HG03108 (cell line): ENCODE measurements at regions not wholly inside any gene's neighbourhood (a gene's known extent, or its start where the extent isn't known, plus 50 kb on each side); places are given as distances from the start of the nearest gene placed in this dataset.

Experiments used
- ATAC-seq: cut with Tn5 transposase; IDR thresholded peaks from one replicate; pipeline ENCODE4 v1.9.1; 2021; ENCODE audit warnings: moderate library complexity; ENCODE audit not compliant: unreplicated experiment

DNA sequence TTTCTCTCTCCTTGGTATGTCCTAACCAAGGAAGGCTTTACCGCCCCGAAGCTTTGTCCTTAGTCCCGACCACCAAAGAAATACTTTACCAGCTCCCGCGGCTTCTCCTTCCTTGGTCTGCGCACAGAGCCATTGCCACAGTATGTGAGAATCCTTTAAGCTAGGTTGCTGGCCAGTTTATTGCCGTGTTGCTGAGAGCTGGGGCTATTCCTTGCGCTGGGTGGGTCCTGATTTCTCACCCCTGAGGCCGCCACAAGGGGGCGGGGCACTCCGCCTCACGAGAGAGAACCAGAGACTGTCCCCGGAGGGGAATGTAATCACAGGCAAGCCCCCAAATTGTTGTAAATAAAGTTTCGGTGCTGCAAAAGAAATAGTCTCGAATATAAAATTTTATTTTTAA is 331.0 kb upstream of the PCDH10 start:
- ATAC-seq: no peak

DNA sequence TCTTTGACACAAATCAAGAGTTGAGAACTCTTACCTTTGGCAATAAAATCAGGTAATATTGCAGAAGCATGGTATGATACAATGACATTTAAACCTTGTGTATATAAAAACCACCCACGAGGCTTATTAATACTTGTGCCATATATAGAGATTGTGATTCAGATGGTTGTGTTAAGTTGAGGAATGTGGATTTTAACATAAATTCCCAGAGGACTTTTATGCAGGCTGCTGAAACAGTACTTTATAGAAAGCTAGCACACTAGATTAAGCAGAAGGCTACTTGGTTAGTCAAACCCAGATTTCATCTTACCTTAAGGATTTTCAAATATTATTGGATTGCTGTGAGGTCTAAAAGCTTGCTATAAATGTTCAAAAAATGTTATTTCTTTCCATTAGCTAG is 325.7 kb upstream of the PCDH10 start:
- no peak for ATAC-seq

DNA sequence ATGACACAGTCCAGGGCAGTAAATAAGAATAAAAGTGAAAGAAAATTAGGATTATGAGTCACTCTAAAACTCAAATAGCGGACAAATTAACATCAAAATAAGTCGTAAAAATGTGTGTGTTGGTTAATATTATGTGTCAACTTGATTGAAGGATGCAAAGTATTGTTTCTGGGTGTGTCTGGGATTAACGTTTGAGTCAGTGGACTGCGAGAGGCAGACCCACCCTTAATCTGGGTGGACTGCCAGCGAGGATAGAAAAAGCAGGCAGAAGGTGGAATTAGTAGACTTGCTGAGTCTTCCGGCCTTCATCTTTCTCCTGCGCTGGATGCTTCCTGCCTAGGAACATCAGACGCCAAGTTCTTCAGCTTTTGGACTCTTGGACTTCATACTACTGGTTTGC is 324.3 kb upstream of the PCDH10 start:
- no peak for ATAC-seq

GRCh38 chr4:132827522-132827921 is 321.6 kb upstream of the PCDH10 start:
- no peak for ATAC-seq

- ATAC-seq: no peak
Measured at GRCh38 chr4:132838244-132838643, 310.9 kb upstream of the PCDH10 start.

DNA sequence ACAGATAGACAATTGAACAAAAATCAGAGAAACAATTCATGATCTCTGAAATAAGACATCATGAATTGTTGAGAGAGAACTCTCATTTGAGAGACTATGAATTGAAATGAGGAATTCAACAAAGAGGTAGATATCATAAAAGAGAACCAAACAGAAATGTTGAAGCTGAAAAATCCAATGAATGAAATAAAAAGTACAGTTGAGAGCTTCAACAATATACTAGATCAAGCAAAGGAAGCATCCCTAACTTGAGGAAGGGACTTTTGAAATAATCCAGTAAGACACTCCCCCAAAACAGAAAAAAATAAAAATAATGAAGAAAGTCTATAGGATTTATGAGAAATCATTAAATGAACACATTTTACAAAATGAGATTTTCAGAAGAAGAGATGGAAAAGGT is 310.0 kb upstream of the PCDH10 start:
- ATAC-seq: no peak

DNA sequence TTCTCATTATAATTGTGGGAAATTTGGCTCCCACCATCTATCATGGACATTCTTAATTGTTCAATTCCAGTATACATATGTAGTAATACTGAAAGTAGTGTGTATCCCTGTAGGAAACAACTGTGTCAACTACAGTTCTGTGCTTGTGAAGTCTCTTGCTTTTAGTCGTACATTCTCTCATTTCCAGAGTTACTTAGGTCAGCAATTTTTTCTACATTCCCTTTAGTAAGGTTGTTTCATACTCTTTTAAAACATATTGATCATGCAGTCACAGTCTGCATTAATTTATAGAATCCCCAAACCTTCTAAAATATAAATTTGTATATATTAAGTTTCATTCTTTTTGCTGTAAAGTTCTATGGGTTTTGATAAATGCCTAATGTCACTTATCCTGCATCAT is 289.2 kb upstream of the PCDH10 start:
- ATAC-seq: no peak

- no peak for ATAC-seq
Measured at GRCh38 chr4:132860976-132861375, 288.1 kb upstream of the PCDH10 start.

GRCh38 chr4:132863619-132864018 is 285.5 kb upstream of the PCDH10 start:
- no peak for ATAC-seq

DNA sequence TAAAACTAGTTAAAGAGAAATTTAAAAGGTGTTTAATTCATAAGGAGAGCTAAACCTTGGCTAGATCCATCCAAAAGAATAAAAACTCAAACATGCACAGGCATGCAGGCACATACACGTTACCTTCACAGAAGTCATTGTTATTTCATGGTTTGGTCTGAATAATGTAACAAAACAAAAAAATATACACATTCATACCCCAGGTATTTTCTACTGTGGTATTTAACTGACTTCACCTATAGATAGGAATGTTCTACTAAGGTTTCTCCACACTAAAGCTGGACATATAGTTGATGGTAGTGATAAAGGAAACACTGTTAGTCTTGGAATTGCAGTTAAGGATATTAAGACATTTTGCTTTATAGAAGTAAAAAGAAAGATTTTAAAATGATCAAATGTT is 283.6 kb upstream of the PCDH10 start:
- no peak for ATAC-seq

DNA sequence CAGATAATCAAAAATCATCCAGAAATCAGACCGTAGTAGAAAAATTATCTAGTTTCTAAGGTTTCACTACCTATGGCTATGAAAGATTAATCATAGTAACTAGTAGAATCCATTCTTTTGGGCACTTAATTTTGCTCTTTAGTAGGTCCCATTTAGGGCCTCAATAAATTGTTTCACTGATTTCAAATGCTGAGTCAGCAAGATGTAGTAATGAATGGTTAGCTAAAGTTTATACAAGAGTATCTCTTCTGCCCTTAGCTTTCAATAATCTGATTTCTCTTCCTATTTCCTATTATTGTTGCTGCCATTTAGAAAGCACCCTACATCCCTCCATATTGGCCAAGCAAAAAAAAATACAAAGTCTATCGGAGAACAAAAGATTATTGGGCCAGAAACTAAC is 283.2 kb upstream of the PCDH10 start:
- no peak for ATAC-seq

DNA sequence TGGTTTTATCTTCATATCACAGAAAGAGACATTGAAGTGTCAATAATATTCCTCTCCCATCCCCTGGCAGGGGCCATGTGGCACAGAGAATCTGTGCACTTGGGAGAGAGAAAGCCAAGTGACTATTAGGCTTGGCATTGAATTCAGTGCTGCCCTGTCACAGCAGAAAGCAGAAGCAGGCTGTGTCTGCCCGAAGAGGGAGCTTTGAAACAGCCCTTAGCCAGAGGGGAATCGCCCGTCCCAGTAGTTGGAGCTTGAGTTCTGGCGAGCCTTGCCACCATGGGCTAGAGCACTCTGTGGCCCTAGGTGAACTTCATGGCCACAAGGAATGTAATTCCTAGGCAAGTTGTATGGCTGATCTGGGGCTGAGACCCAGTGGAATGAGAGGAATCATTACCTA is 282.5 kb upstream of the PCDH10 start:
- no peak for ATAC-seq

DNA sequence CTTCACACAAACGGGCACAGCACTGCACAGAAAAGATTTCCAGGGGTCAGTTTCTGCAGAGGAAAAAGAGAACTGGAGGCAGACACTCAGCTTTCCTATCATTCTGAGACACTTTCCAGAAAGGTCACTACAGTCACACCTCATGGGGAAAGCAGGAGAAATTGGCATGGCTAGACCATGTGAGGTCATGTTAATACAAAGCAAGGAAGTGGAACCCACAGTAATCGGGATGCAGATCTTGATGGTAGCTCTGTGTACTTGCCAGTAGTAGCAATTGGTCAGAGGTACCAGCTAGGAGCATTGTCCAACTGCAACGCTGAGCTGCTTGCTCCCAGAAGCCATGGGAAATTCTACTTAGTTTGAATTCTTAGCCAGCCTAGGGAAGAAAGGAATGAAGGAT is 255.3 kb upstream of the PCDH10 start:
- no peak for ATAC-seq

GRCh38 chr4:132901224-132901623 is 247.9 kb upstream of the PCDH10 start:
- no peak for ATAC-seq

- no peak for ATAC-seq
Measured at GRCh38 chr4:132910229-132910748, 238.8 kb upstream of the PCDH10 start.

GRCh38 chr4:132918096-132918495 is 231.0 kb upstream of the PCDH10 start:
- no peak for ATAC-seq

GRCh38 chr4:132923516-132923915 is 225.6 kb upstream of the PCDH10 start:
- ATAC-seq: no peak

DNA sequence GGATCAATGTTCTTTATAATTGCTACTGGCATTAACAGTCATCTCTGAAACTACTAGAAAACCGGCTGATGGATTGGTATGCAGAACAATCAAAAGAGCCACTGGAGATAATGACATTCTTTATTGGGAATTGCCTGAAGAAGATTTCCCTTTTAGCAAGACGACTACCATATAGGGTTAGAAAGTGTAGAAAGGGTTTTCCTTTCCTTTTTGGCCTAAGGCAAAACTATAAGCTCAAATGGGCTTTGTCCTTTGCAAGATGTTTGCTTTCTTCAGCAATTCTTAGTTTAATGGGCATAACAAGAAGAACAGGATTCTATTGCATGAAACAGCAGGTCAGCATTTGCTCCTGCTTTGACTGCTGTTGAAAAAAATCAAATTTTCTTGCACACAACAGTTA is 214.2 kb upstream of the PCDH10 start:
- ATAC-seq: no peak

DNA sequence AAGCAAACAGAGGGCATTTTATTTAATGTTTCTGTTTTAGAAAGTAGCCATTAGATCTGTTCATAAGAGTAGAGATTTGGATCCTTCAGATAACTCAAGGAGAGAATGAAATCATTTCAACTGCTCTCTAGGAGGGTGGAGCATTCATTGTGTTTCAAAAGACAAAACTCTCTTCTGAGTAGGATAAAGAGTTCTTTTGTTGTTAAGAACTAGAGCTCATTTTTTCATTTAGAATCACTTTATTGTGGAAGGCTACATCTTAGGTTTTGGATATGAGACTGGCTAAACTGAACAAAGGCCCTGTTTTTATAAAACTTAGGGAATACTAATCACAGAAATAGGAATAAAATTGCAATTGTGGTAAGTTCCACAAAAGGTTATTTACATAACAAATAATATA is 193.9 kb upstream of the PCDH10 start:
- ATAC-seq: no peak

GRCh38 chr4:132956962-132957361 is 192.1 kb upstream of the PCDH10 start:
- ATAC-seq: no peak

DNA sequence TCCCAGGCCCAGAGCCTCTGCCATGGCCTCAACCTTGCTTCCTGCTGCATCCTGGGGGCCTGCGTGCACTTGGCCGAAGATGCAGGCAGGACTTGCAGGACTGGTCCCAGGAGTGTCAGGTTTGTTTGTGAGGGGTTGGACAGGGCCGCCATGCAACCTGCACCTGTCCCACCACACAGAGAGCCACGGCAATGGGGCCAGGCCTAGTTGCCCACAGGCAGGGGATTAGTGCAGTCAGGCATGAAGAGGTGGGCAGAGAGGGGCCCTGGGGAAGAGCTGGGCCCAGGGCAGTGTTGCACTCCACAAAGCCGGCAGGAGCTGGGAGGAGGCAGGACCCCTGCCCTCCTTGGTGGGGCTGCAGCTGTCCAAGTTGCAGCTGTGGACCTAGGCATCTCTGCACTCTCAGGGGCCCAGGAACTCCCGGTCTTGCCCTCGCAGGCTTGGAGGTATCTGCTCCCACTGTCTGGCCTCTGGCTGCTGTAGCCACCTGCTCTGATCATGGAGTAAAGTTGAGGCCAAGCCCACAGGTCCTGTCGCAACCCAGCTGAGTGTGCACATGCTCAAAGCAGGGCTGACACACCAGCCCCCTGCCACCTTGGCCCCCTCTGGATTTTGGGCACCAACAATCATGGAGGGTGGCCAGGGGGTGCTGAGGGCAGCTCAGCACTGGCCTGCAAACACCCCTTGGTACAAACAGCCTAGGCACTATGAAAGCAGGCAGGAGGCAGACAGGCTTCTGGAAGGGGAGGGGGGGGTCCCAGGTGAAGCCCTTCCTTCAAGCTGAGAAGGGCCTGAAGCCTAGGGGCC is 190.4 kb upstream of the PCDH10 start:
- no peak for ATAC-seq

DNA sequence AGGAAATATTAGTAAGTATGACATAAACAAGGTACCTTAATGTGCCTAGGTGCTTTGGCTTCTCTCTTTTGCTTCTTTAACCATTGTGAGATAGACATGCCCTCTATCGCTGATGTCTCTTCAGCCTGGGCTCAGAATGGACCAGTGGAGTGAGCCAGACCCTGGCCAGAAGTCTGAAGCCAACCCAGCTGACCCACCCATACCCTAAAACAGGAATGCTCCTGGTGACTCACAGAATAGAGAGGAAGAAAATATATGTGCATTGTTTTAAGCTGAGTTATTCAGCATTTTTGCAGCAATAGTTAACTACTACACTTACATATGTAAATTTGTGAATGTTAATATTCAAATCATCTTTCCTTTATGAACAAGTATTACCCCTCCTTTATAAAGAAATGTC is 167.5 kb upstream of the PCDH10 start:
- no peak for ATAC-seq

DNA sequence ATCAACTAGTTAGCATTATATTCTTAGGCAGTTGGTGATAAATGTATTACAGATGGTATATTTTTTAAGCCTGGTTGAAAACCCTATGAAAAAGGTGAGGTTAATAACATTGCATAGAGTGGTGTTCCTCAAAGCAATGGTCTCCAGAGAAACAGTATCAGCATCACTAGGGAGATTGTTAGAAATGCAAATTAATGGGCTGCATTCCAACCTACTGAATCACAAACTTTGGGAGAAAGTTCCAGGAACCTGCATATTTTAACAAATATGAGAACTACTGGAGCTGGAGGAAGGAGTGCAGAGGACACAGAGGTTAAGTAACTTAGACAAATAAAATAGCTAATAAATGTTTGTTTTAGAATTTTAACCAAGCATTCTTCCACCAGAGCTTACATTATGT is 166.9 kb upstream of the PCDH10 start:
- ATAC-seq: no peak
